ENCODE measurements at regions not wholly inside any gene's neighbourhood (a gene's known extent, or its start where the extent isn't known, plus 50 kb on each side); places are given as distances from the start of the nearest gene placed in this dataset.

DNA sequence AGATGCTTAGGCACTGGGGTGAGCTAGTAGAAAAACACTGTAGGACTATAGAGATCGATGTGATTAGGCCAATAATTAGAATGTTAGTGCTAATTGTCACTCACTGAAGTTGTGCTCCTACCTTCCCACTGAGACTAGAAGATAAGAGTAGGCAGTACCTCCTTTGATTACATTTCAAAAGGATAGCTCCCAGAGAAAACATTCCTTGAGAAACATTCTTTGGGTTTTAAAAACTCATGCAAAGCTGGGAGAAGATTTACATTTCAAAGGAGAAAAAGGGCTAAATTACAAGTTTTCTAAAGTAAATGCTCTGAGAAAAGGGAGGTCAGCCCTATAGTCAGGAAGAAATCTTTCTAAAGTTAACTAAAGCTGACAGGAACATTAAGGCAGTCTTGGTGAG is 860.3 kb upstream of the NDST4 start:
- TF ChIP-seq TAF1 (IDR thresholded peaks at IDR 0.05; ENCODE audit: low read depth, low read length) (no peak), POLR2A (IDR thresholded peaks at IDR 0.05; ENCODE audit: low read depth, low read length) (no peak)

Data from GM12891 (cell line).